Stimulated activated CD4-positive, alpha-beta T cell treated with anti-CD3 and anti-CD28 coated beads, Interleukin-4, amount 100 ng/mL, for 4 hours (primary cell): ENCODE measurements at regions not wholly inside any gene's neighbourhood (a gene's known extent, or its start where the extent isn't known, plus 50 kb on each side); places are given as distances from the start of the nearest gene placed in this dataset.

ENCODE experiments used
- DNase-seq, 2 experiments: peaks; one replicate each; pipeline ENCODE4 v3.0.0-alpha.2; 2020

GRCh38 chr2:21910832-21911507, 787.2 kb downstream of the TDRD15 start:
- DNase-seq, result no peak

GRCh38 chr2:21912405-21912804, 788.6 kb downstream of the TDRD15 start:
- DNase-seq, result no peak

GRCh38 chr2:21915201-21915600, 791.4 kb downstream of the TDRD15 start:
- no peak for DNase-seq

GRCh38 chr2:21916934-21917522, 793.3 kb downstream of the TDRD15 start:
- no peak for DNase-seq

- no peak for DNase-seq
Observed at GRCh38 chr2:21920721-21921120, 797.0 kb downstream of the TDRD15 start.

- DNase-seq, result no peak
Observed at GRCh38 chr2:21924640-21925285, 801.0 kb downstream of the TDRD15 start.

GRCh38 chr2:21928292-21928691, 804.5 kb downstream of the TDRD15 start:
- no peak for DNase-seq

GRCh38 chr2:21930226-21930625, 806.5 kb downstream of the TDRD15 start:
- no peak for DNase-seq

GRCh38 chr2:21939967-21940366, 816.2 kb downstream of the TDRD15 start:
- no peak for DNase-seq

GRCh38 chr2:21944536-21944935, 820.8 kb downstream of the TDRD15 start:
- no peak for DNase-seq

GRCh38 chr2:21945658-21946057, 821.9 kb downstream of the TDRD15 start:
- DNase-seq, result no peak

- DNase-seq, result no peak
Observed at GRCh38 chr2:21947046-21947445, 823.3 kb downstream of the TDRD15 start.

- DNase-seq, result no peak
Observed at GRCh38 chr2:21966139-21966538, 842.4 kb downstream of the TDRD15 start.

GRCh38 chr2:21970971-21971370, 847.2 kb downstream of the TDRD15 start:
- no peak for DNase-seq

GRCh38 chr2:21972586-21972985, 848.8 kb downstream of the TDRD15 start:
- no peak for DNase-seq

- no peak for DNase-seq
Observed at GRCh38 chr2:21981127-21981526, 857.4 kb downstream of the TDRD15 start.

- DNase-seq, result no peak
Observed at GRCh38 chr2:21993002-21993401, 869.2 kb downstream of the TDRD15 start.

- DNase-seq, result no peak
Observed at GRCh38 chr2:21996339-21996738, 872.6 kb downstream of the TDRD15 start.

GRCh38 chr2:21999522-21999921, 875.8 kb downstream of the TDRD15 start:
- DNase-seq, result no peak

GRCh38 chr2:22002066-22002465, 878.3 kb downstream of the TDRD15 start:
- no peak for DNase-seq

- no peak for DNase-seq
Observed at GRCh38 chr2:22003270-22003669, 879.5 kb downstream of the TDRD15 start.

- DNase-seq, result no peak
Observed at GRCh38 chr2:22011048-22011447, 887.3 kb downstream of the TDRD15 start.

GRCh38 chr2:22020091-22020742, 896.4 kb downstream of the TDRD15 start:
- DNase-seq, result no peak
